Thoracic aorta (tissue), 2 donors: ENCODE measurements at regions not wholly inside any gene's neighbourhood (a gene's known extent, or its start where the extent isn't known, plus 50 kb on each side); places are given as distances from the start of the nearest gene placed in this dataset.

Source experiments
- ATAC-seq: fragments of 150-250 bp; one replicate; pipeline ENCODE4 v1.8.0; 2017; ENCODE audit warnings: low read depth; ENCODE audit not compliant: insufficient number of reproducible peaks, low FRiP score
- DNase-seq: peaks from one replicate; pipeline ENCODE4 v3.0.0-alpha.2; 2020; ENCODE audit warnings: low spot score
- H3K27ac ChIP-seq, 2 donors: fragments of 200-600 bp; sonication (generic); 1 replicate in 1 of 2; 2 replicates in 1 of 2; pipeline ENCODE4 v1.5.1; 2016; ENCODE audit warnings: mild to moderate bottlenecking in 2 of 2, moderate library complexity in 2 of 2
- H3K27me3 ChIP-seq: fragments of 200-600 bp; sonication (generic); replicated peaks from 2 replicates; pipeline ENCODE4 v1.6.0; 2016; ENCODE audit warnings: mild to moderate bottlenecking; ENCODE audit not compliant: insufficient read depth
- H3K36me3 ChIP-seq: fragments of 200-600 bp; sonication (generic); one replicate; pipeline ENCODE4 v1.5.1; 2016
- H3K4me1 ChIP-seq, 2 donors: fragments of 200-600 bp; sonication (generic); 1 replicate in 1 of 2; 2 replicates in 1 of 2; pipeline versions ENCODE4 v1.5.1 to v1.6.0; 2016; ENCODE audit warnings: low read depth in 2 of 2, mild to moderate bottlenecking in 1 of 2; ENCODE audit not compliant: control insufficient read depth in 1 of 2
- H3K4me3 ChIP-seq: fragments of 200-600 bp; sonication (generic); 2 replicates; pipeline ENCODE4 v1.5.1; 2016; ENCODE audit warnings: mild to moderate bottlenecking
- H3K9me3 ChIP-seq: fragments of 200-600 bp; sonication (generic); 2 replicates; pipeline ENCODE4 v1.5.1; 2016
- TF ChIP-seq, protein P1 (sequence below): fragments of 200-600 bp; sonication (generic); IDR thresholded peaks from one replicate; pipeline ENCODE4 v1.5.1; 2019; ENCODE audit warnings: antibody characterized with exemption

- Histone ChIP-seq H3K4me3 (no peak overlapping the region), H3K27me3 (no peaks in the 10 kb centered on the region), H3K36me3 (no peaks in the 10 kb centered on the region), H3K4me1 (no peaks in the 10 kb centered on the region), H3K27ac (no peak overlapping the region), H3K9me3 (peaks cover 6% of the 10 kb centered on the region)
- ATAC-seq (no peak), DNase-seq (no peak)
- TF ChIP-seq, protein P1, sequence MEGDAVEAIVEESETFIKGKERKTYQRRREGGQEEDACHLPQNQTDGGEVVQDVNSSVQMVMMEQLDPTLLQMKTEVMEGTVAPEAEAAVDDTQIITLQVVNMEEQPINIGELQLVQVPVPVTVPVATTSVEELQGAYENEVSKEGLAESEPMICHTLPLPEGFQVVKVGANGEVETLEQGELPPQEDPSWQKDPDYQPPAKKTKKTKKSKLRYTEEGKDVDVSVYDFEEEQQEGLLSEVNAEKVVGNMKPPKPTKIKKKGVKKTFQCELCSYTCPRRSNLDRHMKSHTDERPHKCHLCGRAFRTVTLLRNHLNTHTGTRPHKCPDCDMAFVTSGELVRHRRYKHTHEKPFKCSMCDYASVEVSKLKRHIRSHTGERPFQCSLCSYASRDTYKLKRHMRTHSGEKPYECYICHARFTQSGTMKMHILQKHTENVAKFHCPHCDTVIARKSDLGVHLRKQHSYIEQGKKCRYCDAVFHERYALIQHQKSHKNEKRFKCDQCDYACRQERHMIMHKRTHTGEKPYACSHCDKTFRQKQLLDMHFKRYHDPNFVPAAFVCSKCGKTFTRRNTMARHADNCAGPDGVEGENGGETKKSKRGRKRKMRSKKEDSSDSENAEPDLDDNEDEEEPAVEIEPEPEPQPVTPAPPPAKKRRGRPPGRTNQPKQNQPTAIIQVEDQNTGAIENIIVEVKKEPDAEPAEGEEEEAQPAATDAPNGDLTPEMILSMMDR, result no peak
Measured at GRCh38 chr12:34397591-34398365, 375.5 kb downstream of the ALG10 start.

DNA sequence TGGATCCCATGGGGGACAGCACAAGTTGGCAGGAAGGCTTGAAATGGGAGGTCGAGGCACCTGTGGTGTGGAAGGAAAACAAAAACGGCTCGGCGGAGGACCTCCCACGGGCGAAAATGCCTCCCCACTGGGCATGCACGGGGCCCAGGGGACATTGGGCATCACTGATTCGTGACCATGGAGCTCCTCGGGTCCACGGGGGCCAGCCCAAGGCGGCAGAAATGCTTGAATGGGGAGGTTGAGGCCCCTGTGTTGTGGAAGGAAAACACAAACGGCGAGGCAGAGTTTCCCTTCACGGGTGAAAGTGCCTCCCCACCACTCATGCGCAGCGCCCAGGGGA lies 376.0 kb downstream of the ALG10 start:
- H3K4me1 ChIP-seq, result no peaks in the 10 kb centered on the region
- ATAC-seq, result no peak
- peaks cover 9% of the 10 kb centered on the region for H3K9me3 ChIP-seq
- no peak overlapping the region for H3K27ac ChIP-seq
- no peak for DNase-seq
- TF ChIP-seq, protein P1, result no peak
- no peaks in the 10 kb centered on the region for H3K36me3 ChIP-seq
- H3K27me3 ChIP-seq, result no peaks in the 10 kb centered on the region
- H3K4me3 ChIP-seq, result no peak overlapping the region

DNA sequence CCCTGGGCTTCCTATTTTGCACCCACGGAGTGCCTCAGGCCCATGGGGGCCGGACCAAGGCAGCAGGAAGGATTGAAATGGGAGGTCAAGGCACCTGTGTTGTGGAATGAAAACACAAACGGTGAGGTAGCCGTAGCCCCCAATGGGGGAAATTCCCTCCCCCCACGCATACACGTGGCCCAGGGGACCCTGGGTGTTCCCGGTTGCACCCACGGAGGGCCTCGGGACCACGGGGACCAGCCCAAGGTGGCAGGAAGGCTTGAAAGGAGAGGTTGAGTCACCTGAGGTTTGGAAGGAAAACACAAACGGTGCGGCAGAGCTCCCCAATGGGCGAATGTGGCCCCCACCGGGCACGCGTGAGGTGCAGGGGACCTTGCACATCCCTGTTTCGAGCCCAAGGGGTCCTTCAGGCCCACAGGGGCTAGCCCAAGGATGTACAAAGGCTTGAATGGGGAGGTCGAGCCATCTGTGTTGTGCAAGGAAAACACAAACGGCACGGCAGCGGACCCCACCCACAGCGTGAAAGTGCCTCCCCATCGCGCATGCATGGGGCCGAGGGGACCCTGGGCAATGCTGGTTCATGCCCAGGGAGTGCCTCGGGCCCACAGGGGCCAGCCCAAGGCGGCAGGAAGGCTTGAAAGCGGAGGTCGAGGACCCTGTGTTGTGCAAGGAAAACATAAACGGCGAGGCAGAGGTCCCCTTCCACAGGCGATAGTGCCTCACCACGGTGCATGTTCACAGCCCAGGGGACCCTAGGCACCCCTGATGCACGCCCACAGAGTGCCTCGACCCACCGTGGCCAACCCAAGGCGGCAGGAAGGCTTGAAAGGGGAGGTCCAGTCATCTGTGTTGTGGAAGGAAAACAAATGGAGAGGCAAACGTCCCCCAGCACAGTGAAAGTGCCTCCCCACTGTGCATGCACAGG lies 376.7 kb downstream of the ALG10 start:
- ATAC-seq (no peak), DNase-seq (no peak)
- no peak overlapping the region for H3K4me3 ChIP-seq
- no peaks in the 10 kb centered on the region for H3K4me1 ChIP-seq
- TF ChIP-seq, protein P1, result no peak
- no peaks in the 10 kb centered on the region for H3K36me3 ChIP-seq
- no peaks in the 10 kb centered on the region for H3K27me3 ChIP-seq
- no peak overlapping the region for H3K27ac ChIP-seq
- H3K9me3 ChIP-seq, result peaks cover 8% of the 10 kb centered on the region

- H3K9me3 ChIP-seq, result peaks cover 6% of the 10 kb centered on the region
- H3K36me3 ChIP-seq, result no peaks in the 10 kb centered on the region
- TF ChIP-seq, protein P1, result no peak
- no peak overlapping the region for H3K4me3 ChIP-seq
- DNase-seq (no peak), ATAC-seq (no peak)
- no peaks in the 10 kb centered on the region for H3K27me3 ChIP-seq
- H3K4me1 ChIP-seq, result no peaks in the 10 kb centered on the region
- no peak overlapping the region for H3K27ac ChIP-seq
Measured at GRCh38 chr12:34399631-34400410, 377.5 kb downstream of the ALG10 start.
